Omental fat pad (tissue), 3 donors: ENCODE measurements at regions not wholly inside any gene's neighbourhood (a gene's known extent, or its start where the extent isn't known, plus 50 kb on each side); places are given as distances from the start of the nearest gene placed in this dataset.
"Not testable (repeated sequence)": the region's sequence is repeated elsewhere in the genome, so short reads cannot be mapped to it uniquely, and the experiment has no call there.

ENCODE experiments used
- ATAC-seq: fragments of 150-250 bp; one replicate; pipeline ENCODE4 v1.9.1; 2016; ENCODE audit warnings: mild to moderate bottlenecking, moderate library complexity; ENCODE audit not compliant: low FRiP score
- DNase-seq: peaks from one replicate; pipeline ENCODE4 v3.0.0-alpha.2; 2019; ENCODE audit warnings: low spot score
- CTCF ChIP-seq, 3 donors: fragments of 450-650 bp; IDR thresholded peaks; one replicate each; pipeline ENCODE4 v1.5.1; 2016 to 2017; ENCODE audit warnings: antibody characterized with exemption in 3 of 3, mild to moderate bottlenecking in 3 of 3, moderate library complexity in 2 of 3

- ATAC-seq (no peak), DNase-seq (no peak)
- TF ChIP-seq CTCF (IDR thresholded peaks at IDR 0.05): no peak
Measured at GRCh38 chr12:46693034-46693433, 132.8 kb downstream of the SLC38A4 start.

GRCh38 chr12:46692606-46693005, 133.2 kb downstream of the SLC38A4 start:
- no peak for TF ChIP-seq CTCF (IDR thresholded peaks at IDR 0.05)
- no peak for ATAC-seq
- DNase-seq: no peak

- no peak for DNase-seq
- ATAC-seq: no peak
- no peak for TF ChIP-seq CTCF (IDR thresholded peaks at IDR 0.05)
Measured at GRCh38 chr12:46686267-46686942, 139.4 kb downstream of the SLC38A4 start.

- not testable (repeated sequence) for ATAC-seq
Measured at GRCh38 chr12:46684243-46684642, 141.6 kb downstream of the SLC38A4 start.

GRCh38 chr12:46682148-46682547, 143.6 kb downstream of the SLC38A4 start:
- ATAC-seq: no peak
- no peak for TF ChIP-seq CTCF (IDR thresholded peaks at IDR 0.05)
- DNase-seq: no peak

More at GRCh38 chr12:46684243-46684642, 141.6 kb downstream of the SLC38A4 start:
- not testable (repeated sequence) for DNase-seq

- ATAC-seq: no peak
- no peak for DNase-seq
- TF ChIP-seq CTCF (IDR thresholded peaks at IDR 0.05): no peak
Measured at GRCh38 chr12:46680506-46680905, 145.3 kb downstream of the SLC38A4 start.

- TF ChIP-seq CTCF (IDR thresholded peaks at IDR 0.05): no peak
- no peak for DNase-seq
- ATAC-seq: no peak
Measured at GRCh38 chr12:46679754-46680153, 146.0 kb downstream of the SLC38A4 start.
